ENCODE measurements at regions not wholly inside any gene's neighbourhood (a gene's known extent, or its start where the extent isn't known, plus 50 kb on each side); places are given as distances from the start of the nearest gene placed in this dataset.
"Not testable (repeated sequence)": the region's sequence is repeated elsewhere in the genome, so short reads cannot be mapped to it uniquely, and the experiment has no call there.

- no peak for DNase-seq
These were observed 663.6 kb upstream of the CHRM3 start for GRCh38 chr1:238722812-238723211.

DNA sequence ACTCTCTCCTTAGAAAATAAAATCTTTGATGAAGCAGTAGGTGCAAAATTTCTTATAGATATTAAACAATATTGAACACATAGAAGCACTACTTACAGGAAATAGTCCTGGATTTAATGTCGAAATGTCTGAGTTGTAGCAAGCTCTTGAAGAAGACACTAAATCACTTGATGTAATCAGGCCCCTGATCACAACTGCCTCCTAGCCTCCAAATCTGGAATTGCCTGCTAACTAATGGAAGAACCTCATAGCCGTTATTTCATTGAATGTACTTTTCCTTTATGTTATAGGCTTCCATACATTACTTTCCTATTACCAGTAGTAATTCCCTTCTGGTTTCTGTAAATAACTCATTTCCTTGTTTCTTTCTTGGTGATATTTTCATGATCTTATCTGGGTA lies 675.7 kb upstream of the CHRM3 start:
- no peak for DNase-seq

GRCh38 chr1:238701024-238701423 lies 685.3 kb upstream of the CHRM3 start:
- no peak for DNase-seq

- DNase-seq: no peak
These were observed 696.0 kb upstream of the CHRM3 start for GRCh38 chr1:238690415-238690814.

DNA sequence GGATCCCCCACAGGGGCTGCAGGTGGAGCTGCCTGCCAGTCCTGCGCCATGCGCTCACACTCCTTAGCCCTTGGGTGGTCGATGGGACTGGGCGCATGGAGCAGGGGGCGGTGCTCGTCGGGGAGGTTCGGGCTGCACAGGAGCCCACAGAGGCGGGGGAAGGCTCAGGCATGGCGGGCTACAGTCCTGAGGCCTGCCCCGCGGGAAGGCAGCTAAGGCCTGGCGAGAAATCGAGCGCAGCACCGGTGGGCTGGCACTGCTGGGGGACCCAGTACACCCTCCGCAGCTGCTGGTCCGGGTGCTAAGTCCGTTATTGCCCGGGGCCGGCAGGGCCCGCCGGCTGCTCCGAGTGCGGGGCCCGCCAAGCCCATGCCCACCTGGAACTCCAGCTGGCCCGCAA lies 701.8 kb upstream of the CHRM3 start:
- not testable (repeated sequence) for DNase-seq

DNA sequence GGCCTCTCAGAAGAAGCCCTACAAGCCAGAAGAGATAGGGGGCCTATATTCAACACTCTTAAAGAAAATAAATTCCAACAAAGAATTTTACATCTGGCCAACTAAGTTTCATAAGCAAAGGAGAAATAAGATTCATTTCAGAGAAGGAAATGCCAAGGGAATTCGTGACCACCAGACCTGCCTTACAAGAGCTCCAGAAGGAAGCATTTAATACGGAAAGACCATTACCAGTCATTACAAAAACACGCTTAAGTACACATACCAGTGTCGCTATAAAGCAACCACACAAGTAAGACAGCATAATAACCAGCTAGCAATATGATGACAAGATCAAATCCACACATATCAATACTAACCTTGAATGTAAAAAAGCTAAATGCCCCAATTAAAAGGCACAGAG lies 704.9 kb upstream of the CHRM3 start:
- no peak for DNase-seq

DNA sequence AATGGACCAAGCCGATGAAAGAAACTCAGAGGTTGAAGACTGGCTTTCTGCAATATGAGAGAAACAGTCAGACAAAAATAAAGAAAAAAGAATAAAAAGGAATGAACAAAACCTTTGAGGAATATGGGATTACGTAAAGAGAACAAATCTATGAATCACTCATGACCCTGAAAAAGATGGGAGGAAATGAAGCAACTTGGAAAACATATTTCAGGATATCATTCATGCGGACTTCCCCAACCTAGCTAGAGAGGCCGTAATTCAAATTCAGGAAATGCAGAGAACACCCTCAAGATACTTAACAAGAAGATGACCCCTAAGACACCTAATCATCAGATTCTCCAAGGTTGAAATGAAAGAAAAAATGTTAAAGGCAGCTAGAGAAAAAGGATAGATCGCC lies 705.3 kb upstream of the CHRM3 start:
- DNase-seq: no peak

DNA sequence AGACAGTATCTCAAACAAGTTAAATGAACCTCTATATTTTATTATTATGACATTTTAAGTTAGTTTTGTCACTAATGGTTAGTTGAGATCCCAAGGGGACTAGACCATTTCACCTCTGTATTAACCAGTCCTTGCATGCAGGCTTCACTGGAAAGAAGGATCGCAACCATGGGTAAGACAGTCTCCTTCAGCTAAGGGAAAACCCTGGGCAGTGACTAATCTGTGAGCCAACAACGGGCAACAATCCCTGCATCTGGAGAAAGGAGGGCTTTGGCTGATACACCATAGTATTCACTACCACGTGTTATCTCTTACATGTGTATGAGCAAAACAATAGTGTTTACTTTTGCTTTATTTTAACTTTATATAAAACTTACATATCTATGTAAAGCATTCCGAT lies 708.8 kb upstream of the CHRM3 start:
- DNase-seq: no peak

DNA sequence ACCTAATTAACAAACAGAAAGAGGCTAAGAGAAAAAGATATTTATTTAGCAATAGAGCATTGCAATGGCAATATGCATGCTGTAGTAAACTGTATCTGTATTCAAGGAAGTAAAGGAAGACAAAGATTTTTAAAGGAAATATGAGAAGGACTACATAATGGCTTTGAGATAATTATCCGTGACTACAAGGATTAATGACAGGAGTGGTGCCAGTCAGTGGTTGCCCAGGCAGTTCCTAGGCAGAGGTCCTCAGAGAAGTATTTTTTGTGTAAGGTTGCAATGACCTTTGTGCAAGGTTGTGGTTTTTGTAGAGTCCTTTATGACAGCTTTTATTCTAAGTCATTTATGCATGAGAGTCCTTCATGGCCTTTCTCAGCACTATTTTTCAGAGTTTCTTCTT lies 711.1 kb upstream of the CHRM3 start:
- no peak for DNase-seq

GRCh38 chr1:238674316-238674715 lies 712.1 kb upstream of the CHRM3 start:
- no peak for DNase-seq

DNA sequence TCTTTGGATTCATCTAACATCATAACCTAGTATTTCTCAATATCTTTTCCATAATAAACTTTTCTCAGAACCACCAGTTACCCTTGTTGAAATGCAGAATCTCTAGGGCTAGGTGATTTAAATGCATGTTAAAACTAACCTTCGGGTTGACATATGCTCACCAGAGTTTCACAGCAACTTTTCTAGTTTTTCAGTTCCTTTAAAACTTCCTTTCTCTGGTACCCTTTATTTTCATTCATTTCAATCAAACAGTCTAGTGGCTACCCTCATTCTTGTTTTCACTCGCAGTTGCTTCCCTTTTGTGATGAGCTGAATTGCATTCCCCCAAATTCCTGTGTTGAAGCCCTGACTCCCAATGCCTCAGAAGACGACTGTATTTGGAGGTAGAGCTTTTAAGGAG lies 712.8 kb upstream of the CHRM3 start:
- no peak for DNase-seq

DNA sequence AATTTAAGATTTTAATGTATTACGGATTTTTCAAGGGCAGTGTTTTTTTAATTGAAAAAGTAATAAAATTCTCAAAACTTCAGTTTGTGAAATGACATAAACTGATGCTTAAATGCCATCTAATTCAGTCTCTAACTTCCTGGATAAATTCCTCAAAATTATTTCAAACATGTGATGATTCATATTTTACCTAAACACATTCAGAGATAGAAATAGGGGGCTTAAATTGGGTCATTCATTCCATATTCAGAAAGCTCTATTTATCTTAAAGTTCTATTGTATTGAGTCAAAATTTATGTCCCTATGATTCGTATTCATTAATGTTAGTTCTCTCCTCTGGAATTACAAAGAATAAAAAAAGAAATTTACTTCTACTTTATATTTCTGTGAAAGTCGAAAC lies 713.6 kb upstream of the CHRM3 start:
- no peak for DNase-seq

DNA sequence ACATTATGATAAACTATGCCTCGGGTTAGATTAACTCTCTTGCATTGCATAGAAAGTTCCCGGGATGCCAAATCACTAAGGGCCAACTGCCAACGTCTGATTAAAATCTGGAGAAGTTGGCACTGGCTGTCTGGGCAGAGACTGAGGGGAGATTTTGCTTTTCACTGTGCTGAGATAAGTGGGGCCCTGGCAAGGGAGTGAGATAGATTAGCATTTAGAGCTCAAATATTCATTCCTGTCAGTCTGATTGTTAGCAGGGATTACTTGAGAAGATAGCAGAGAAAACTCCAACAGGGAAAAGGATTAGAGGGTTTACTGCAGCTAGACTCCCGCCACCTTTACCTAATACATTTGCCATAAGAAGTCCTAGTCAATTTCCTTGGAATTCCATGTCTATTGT lies 714.1 kb upstream of the CHRM3 start:
- DNase-seq: no peak

DNA sequence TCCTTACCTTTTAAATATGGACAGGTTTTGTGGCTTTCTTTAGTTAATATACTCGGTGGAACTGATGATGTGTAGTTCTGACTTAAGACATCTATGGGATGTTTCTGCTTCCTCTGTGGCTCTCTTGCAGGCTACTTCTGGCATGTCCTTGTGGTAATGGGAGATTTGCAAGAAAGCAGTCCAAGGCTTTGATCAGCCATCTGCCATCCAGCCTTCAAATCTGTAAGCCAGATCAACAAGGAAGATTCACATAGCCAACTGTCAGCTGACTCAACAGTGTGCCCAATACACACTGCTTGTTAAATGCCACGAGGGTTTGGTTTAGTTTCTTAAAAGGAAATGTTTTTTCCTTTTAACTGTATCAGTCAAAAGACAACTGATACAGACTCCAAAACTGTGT lies 722.2 kb upstream of the CHRM3 start:
- DNase-seq: no peak

DNA sequence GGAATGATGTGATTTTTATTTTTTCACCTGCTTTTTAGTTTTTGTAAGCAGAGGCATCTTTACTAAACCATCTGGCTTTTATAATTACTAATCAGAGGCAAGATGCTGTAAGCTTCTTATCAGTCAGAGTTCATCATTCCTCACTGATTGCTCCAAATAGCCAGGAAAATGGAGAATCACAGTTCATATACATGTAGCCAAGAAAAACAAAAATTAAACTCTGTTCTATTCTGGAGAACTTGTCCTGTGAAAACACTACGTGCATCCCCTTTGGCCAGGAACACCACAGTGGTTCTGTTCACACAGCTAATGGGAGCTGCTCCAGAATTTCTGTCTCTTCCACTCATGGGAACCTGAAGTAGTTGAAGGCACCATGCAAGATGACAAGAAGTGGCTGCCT lies 725.5 kb upstream of the CHRM3 start:
- no peak for DNase-seq

DNA sequence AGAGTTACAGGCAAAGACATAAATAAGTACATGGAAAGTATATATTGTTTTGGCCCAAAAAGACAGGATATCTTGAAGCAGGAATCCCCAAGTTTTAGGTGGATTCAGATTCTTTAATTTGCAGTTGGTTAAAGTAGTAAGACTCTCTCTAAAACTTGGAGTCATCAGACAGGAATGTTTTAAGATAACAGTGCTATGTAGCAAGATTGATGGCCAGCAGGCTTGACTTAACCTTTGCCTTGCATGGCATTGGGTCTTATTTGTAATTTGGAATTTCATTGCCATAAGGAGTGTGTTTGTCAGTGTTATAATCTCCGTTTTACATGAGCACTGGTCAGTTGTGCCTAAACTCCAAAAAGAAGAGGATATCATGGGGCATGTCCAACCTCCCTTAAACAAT lies 727.6 kb upstream of the CHRM3 start:
- no peak for DNase-seq

DNA sequence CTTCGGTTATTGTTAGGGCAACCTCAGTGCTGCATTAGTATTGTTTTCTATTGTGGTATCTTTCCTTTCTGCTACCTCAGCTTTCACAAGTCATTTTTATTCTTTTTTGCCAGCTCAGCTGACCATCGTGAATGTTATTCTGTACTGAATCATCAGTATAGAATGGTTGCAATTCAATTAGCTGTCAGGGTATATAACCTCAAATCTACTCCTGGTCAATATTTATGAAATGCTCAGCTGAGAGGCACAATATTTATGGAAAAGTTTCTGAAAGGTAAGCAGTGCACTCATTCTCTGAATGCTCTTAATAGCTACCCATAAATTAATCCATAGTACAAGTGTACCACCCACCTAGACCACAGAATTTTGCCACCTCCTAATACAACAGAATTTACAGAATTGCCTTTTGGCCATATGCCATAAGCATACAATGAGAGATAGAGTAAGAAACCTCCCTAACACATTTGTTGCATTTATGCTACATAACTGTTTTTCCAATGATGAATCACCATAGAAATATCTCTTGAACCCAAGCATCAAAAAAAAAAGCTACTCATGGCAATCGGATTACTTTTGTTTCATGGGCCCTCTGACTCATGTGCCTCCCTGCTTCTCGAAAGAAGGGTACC lies 732.6 kb upstream of the CHRM3 start:
- DNase-seq: no peak

DNA sequence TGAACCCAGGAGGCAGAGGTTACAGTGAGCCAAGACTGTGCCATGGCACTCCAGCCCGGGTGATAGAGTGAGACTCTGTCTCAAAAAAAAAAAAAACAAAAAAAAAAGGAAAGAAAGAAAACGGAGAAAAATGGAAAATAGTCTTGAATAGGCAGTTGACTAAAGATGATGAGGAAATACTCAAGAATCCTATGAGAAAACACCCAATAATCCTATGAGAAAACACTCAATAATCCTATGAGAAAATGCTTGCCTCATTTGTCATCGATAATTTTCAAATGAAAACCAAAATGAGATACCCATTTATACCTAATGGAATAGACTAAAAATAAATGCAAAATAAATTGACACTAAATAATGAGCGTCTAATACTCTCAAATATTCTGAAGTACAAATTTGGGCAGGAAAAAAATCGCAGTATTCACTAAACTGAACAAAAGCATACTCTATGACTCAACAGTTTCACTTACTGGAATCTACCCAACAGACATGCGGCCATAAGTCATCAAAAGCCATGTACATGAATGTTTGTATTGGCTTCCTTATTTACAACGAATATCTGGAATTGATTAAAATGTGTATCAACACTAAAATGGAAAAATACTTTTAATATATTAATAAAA lies 733.9 kb upstream of the CHRM3 start:
- DNase-seq: no peak

GRCh38 chr1:238649200-238649599 lies 737.2 kb upstream of the CHRM3 start:
- DNase-seq: no peak

- DNase-seq: no peak
These were observed 737.6 kb upstream of the CHRM3 start for GRCh38 chr1:238648751-238649150.

- DNase-seq: no peak
These were observed 738.1 kb upstream of the CHRM3 start for GRCh38 chr1:238648296-238648695.

DNA sequence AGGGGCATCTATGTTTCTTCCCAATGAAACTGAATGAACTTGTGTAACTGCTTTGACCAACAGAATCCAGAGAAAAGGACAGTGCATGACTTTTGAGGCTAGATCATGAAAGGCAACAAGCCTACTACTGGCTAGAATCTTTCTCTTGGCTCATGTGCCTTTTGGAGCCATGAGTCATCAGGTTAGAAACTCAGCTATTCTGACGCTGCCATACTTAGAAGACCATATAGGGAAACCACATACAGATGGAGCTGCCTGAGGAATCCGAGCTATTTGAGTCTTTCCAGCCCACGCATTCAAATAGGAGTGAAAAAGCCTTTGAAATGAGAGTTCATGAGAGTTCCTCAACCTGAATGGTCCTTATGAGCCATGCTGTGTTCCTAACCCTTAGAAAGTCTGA lies 738.5 kb upstream of the CHRM3 start:
- no peak for DNase-seq

- no peak for DNase-seq
These were observed 744.1 kb upstream of the CHRM3 start for GRCh38 chr1:238642231-238642630.

- no peak for DNase-seq
These were observed 746.5 kb upstream of the CHRM3 start for GRCh38 chr1:238639861-238640260.

- DNase-seq: no peak
These were observed 737.4 kb upstream of the ZP4 start for GRCh38 chr1:238628110-238628509.

Data from activated CD4-positive, alpha-beta T cell treated with anti-CD3 and anti-CD28 coated beads for 4 hours (primary cell).